WTC11 (cell line): ENCODE measurements at regions not wholly inside any gene's neighbourhood (a gene's known extent, or its start where the extent isn't known, plus 50 kb on each side); places are given as distances from the start of the nearest gene placed in this dataset.

Experiments
- ATAC-seq: fragments of 200-7000 bp; cut with Tn5 transposase; 2 replicates; pipeline ENCODE4 v1.10.0; 2021; ENCODE audit warnings: mild to moderate bottlenecking, moderate library complexity
- CTCF ChIA-PET: fragments of 300-600 bp; sonication (Branson Sonifier 250); formaldehyde crosslinking; loops from one replicate; lab custom pipeline; 2021; ENCODE audit warnings: antibody characterized with exemption; lab: Charles Lee
- POLR2A ChIA-PET: fragments of 350-600 bp; sonication (Branson Sonifier 250); formaldehyde crosslinking; loops from one replicate; lab custom pipeline; 2021; ENCODE audit warnings: antibody characterized with exemption; lab: Charles Lee
- DNase-seq: peaks from one replicate; pipeline ENCODE4 v3.0.0; 2021; ENCODE audit warnings: low spot score
- H3K27ac Mint-ChIP-seq: 2 replicates; pipeline ENCODE4 v1.8.0; 2021; ENCODE audit warnings: mixed read lengths
- H3K27me3 Mint-ChIP-seq: 2 replicates; pipeline ENCODE4 v1.8.0; 2021; ENCODE audit warnings: low read depth, mild to moderate bottlenecking, moderate library complexity, mixed read lengths
- H3K36me3 Mint-ChIP-seq: 2 replicates; pipeline ENCODE4 v1.8.0; 2021; ENCODE audit warnings: mixed read lengths
- H3K4me1 Mint-ChIP-seq: 2 replicates; pipeline ENCODE4 v1.8.0; 2022; ENCODE audit warnings: mixed read lengths
- H3K4me3 Mint-ChIP-seq: 2 replicates; pipeline ENCODE4 v1.8.0; 2021; ENCODE audit warnings: mild to moderate bottlenecking, moderate library complexity, mixed read lengths
- H3K9me3 Mint-ChIP-seq: 2 replicates; pipeline ENCODE4 v1.8.0; 2021; ENCODE audit warnings: mixed read lengths
- CBFB ChIP-seq: sonication (generic); formaldehyde crosslinking; IDR thresholded peaks from 2 replicates; pipeline ENCODE4 v1.8.1; 2022; ENCODE audit warnings: mild to moderate bottlenecking, low read depth, missing genetic modification reagents
- CREB1 ChIP-seq: sonication (generic); formaldehyde crosslinking; IDR thresholded peaks from 2 replicates; pipeline ENCODE4 v1.8.0; 2023; ENCODE audit warnings: mild to moderate bottlenecking, missing genetic modification reagents
- ERG ChIP-seq: fragments of 250-450 bp; sonication (Bioruptor Pico); IDR thresholded peaks from 2 replicates; pipeline ENCODE4 v1.8.0; 2021; ENCODE audit warnings: mild to moderate bottlenecking
- FOXP4 ChIP-seq: sonication (generic); formaldehyde crosslinking; IDR thresholded peaks from 2 replicates; pipeline ENCODE4 v1.8.0; 2022; ENCODE audit warnings: mild to moderate bottlenecking, missing genetic modification reagents
- IRF2 ChIP-seq: sonication (generic); formaldehyde crosslinking; IDR thresholded peaks from 2 replicates; pipeline ENCODE4 v1.8.0; 2022; ENCODE audit warnings: low read depth, missing genetic modification reagents, borderline replicate concordance
- MYBL2 ChIP-seq: sonication (generic); formaldehyde crosslinking; IDR thresholded peaks from 2 replicates; pipeline ENCODE4 v1.8.1; 2023; ENCODE audit warnings: mild to moderate bottlenecking, moderate library complexity, missing genetic modification reagents
- PRRX2 ChIP-seq: fragments of 250-450 bp; sonication (Bioruptor Pico); IDR thresholded peaks from 2 replicates; pipeline ENCODE4 v1.8.0; 2021; ENCODE audit warnings: mild to moderate bottlenecking
- SMAD3 ChIP-seq: sonication (generic); formaldehyde crosslinking; IDR thresholded peaks from 2 replicates; pipeline ENCODE4 v1.8.0; 2022; ENCODE audit warnings: missing genetic modification reagents, mild to moderate bottlenecking, borderline replicate concordance
- SMAD4 ChIP-seq: sonication (generic); formaldehyde crosslinking; IDR thresholded peaks from 2 replicates; pipeline ENCODE4 v1.8.0; 2022; ENCODE audit warnings: mild to moderate bottlenecking, missing genetic modification reagents
- TCF7 ChIP-seq: sonication (generic); formaldehyde crosslinking; IDR thresholded peaks from 2 replicates; pipeline ENCODE4 v1.8.0; 2022; ENCODE audit warnings: mild to moderate bottlenecking, low read depth, missing genetic modification reagents, moderate library complexity
- ZNF416 ChIP-seq: fragments of 250-450 bp; sonication (Bioruptor Pico); IDR thresholded peaks from 2 replicates; pipeline ENCODE4 v1.9.0; 2021; ENCODE audit warnings: mild to moderate bottlenecking, inconsistent platforms
- ZNF423 ChIP-seq: fragments of 250-450 bp; sonication (Bioruptor Pico); IDR thresholded peaks from 2 replicates; pipeline ENCODE4 v2.1.2; 2022; ENCODE audit warnings: mild to moderate bottlenecking, moderate library complexity
- ZNF671 ChIP-seq: fragments of 250-450 bp; sonication (Bioruptor Pico); IDR thresholded peaks from 2 replicates; pipeline ENCODE4 v1.8.0; 2021; ENCODE audit warnings: mild to moderate bottlenecking
- TF ChIP-seq, protein P1 (sequence below): sonication (generic); formaldehyde crosslinking; conservative IDR thresholded peaks from 2 replicates; pipeline ENCODE4 v1.8.1; 2023; ENCODE audit warnings: mild to moderate bottlenecking, low read depth, missing genetic modification reagents, moderate library complexity
- TF ChIP-seq, protein P2 (sequence below): sonication (generic); formaldehyde crosslinking; IDR thresholded peaks from 2 replicates; pipeline ENCODE4 v1.8.1; 2022; ENCODE audit warnings: low read depth, missing genetic modification reagents, borderline replicate concordance
- TF ChIP-seq, protein P3 (sequence below): sonication (generic); formaldehyde crosslinking; IDR thresholded peaks from 2 replicates; pipeline ENCODE4 v1.8.0; 2022; ENCODE audit warnings: mild to moderate bottlenecking, missing genetic modification reagents
- TF ChIP-seq, protein P4 (sequence below): sonication (generic); formaldehyde crosslinking; IDR thresholded peaks from 2 replicates; pipeline ENCODE4 v1.8.0; 2023; ENCODE audit warnings: mild to moderate bottlenecking, missing genetic modification reagents

- Mint-ChIP-seq H3K4me3 (no peak overlapping the region), H3K36me3 (peaks cover 15% of the 10 kb centered on the region), H3K9me3 (peaks cover 24% of the 10 kb centered on the region), H3K4me1 (peaks cover 9% of the 10 kb centered on the region), H3K27ac (no peak overlapping the region), H3K27me3 (no peaks in the 10 kb centered on the region)
- ATAC-seq (no peak), DNase-seq (no peak)
- CTCF ChIA-PET, result no interaction called here
- POLR2A ChIA-PET, result no interaction called here
- TF ChIP-seq FOXP4 (CRISPR knock-in tag) (no peak), ZNF671 (CRISPR knock-in tag) (no peak), PRRX2 (no peak), SMAD3 (CRISPR knock-in tag) (no peak), ERG (CRISPR knock-in tag) (no peak), MYBL2 (CRISPR knock-in tag) (no peak), ZNF416 (CRISPR knock-in tag) (no peak), IRF2 (CRISPR knock-in tag) (no peak), CREB1 (CRISPR knock-in tag) (no peak)
- TF ChIP-seq, protein P1, sequence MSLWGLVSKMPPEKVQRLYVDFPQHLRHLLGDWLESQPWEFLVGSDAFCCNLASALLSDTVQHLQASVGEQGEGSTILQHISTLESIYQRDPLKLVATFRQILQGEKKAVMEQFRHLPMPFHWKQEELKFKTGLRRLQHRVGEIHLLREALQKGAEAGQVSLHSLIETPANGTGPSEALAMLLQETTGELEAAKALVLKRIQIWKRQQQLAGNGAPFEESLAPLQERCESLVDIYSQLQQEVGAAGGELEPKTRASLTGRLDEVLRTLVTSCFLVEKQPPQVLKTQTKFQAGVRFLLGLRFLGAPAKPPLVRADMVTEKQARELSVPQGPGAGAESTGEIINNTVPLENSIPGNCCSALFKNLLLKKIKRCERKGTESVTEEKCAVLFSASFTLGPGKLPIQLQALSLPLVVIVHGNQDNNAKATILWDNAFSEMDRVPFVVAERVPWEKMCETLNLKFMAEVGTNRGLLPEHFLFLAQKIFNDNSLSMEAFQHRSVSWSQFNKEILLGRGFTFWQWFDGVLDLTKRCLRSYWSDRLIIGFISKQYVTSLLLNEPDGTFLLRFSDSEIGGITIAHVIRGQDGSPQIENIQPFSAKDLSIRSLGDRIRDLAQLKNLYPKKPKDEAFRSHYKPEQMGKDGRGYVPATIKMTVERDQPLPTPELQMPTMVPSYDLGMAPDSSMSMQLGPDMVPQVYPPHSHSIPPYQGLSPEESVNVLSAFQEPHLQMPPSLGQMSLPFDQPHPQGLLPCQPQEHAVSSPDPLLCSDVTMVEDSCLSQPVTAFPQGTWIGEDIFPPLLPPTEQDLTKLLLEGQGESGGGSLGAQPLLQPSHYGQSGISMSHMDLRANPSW (CRISPR knock-in tag), result no peak
- TF ChIP-seq, protein P2, sequence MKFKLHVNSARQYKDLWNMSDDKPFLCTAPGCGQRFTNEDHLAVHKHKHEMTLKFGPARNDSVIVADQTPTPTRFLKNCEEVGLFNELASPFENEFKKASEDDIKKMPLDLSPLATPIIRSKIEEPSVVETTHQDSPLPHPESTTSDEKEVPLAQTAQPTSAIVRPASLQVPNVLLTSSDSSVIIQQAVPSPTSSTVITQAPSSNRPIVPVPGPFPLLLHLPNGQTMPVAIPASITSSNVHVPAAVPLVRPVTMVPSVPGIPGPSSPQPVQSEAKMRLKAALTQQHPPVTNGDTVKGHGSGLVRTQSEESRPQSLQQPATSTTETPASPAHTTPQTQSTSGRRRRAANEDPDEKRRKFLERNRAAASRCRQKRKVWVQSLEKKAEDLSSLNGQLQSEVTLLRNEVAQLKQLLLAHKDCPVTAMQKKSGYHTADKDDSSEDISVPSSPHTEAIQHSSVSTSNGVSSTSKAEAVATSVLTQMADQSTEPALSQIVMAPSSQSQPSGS (CRISPR knock-in tag), result no peak
Observed at GRCh38 chr6:163840880-163841279, 426.4 kb downstream of the QKI start.

DNA sequence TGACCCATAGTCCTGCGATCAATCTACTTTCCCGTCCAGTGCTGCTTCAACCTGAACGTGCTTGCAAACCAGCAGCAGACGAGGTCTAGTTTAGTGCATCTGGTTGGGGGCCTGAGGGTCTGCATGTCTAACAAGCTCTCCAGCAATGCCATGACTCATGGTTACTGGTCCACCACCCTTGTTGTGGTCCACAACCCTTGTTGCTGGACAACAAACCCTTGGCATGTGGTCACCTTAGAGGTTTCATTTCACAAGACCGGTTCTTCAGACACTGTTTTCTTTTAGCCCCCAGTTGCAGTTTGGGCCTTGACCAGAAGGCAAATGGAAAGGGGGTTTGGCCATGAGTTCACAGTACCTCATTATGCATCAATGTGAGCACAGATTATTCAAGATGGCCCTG lies 424.8 kb downstream of the QKI start:
- ChIA-PET CTCF (no interaction called here), POLR2A (no interaction called here)
- ATAC-seq, result no peak
- Mint-ChIP-seq H3K36me3 (peaks cover 15% of the 10 kb centered on the region), H3K9me3 (peaks cover 24% of the 10 kb centered on the region), H3K27me3 (no peaks in the 10 kb centered on the region), H3K4me3 (no peak overlapping the region), H3K27ac (no peak overlapping the region), H3K4me1 (peaks cover 9% of the 10 kb centered on the region)
- TF ChIP-seq ZNF423 (CRISPR knock-in tag) (no peak), TCF7 (CRISPR knock-in tag) (no peak), SMAD4 (CRISPR knock-in tag) (no peak), CBFB (CRISPR knock-in tag) (no peak), PRRX2 (no peak)
- TF ChIP-seq, protein P3, sequence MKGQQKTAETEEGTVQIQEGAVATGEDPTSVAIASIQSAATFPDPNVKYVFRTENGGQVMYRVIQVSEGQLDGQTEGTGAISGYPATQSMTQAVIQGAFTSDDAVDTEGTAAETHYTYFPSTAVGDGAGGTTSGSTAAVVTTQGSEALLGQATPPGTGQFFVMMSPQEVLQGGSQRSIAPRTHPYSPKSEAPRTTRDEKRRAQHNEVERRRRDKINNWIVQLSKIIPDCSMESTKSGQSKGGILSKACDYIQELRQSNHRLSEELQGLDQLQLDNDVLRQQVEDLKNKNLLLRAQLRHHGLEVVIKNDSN, result no peak
- TF ChIP-seq, protein P4, sequence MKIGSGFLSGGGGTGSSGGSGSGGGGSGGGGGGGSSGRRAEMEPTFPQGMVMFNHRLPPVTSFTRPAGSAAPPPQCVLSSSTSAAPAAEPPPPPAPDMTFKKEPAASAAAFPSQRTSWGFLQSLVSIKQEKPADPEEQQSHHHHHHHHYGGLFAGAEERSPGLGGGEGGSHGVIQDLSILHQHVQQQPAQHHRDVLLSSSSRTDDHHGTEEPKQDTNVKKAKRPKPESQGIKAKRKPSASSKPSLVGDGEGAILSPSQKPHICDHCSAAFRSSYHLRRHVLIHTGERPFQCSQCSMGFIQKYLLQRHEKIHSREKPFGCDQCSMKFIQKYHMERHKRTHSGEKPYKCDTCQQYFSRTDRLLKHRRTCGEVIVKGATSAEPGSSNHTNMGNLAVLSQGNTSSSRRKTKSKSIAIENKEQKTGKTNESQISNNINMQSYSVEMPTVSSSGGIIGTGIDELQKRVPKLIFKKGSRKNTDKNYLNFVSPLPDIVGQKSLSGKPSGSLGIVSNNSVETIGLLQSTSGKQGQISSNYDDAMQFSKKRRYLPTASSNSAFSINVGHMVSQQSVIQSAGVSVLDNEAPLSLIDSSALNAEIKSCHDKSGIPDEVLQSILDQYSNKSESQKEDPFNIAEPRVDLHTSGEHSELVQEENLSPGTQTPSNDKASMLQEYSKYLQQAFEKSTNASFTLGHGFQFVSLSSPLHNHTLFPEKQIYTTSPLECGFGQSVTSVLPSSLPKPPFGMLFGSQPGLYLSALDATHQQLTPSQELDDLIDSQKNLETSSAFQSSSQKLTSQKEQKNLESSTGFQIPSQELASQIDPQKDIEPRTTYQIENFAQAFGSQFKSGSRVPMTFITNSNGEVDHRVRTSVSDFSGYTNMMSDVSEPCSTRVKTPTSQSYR (CRISPR knock-in tag), result no peak
- DNase-seq, result no peak
